ENCODE measurements at regions not wholly inside any gene's neighbourhood (a gene's known extent, or its start where the extent isn't known, plus 50 kb on each side); places are given as distances from the start of the nearest gene placed in this dataset.

- TF ChIP-seq CTCF (conservative IDR thresholded peaks at IDR 0.05; ENCODE audit: low read length) (no peak), EZH2phosphoT487 (IDR thresholded peaks at IDR 0.05; ENCODE audit: borderline replicate concordance, low read depth, low read length) (no peak)
These were observed 777.3 kb upstream of the EEF2KMT start for GRCh38 chr16:5874899-5875298.
